Hepatocyte (in vitro differentiated cells): ENCODE measurements at regions not wholly inside any gene's neighbourhood (a gene's known extent, or its start where the extent isn't known, plus 50 kb on each side); places are given as distances from the start of the nearest gene placed in this dataset.

Experiments used
- DNase-seq: peaks from one replicate; pipeline ENCODE4 v3.0.0-alpha.2; 2016; ENCODE audit warnings: low spot score
- H2AFZ ChIP-seq: fragments of 200-600 bp; sonication (generic); 2 replicates; pipeline ENCODE4 v1.6.0; 2016; ENCODE audit warnings: antibody characterized with exemption, mild to moderate bottlenecking
- H3K27ac ChIP-seq: fragments of 200-600 bp; sonication (generic); 2 replicates; pipeline ENCODE4 v1.5.1; 2016; ENCODE audit warnings: mild to moderate bottlenecking
- H3K27me3 ChIP-seq: fragments of 200-600 bp; sonication (generic); 2 replicates; pipeline ENCODE4 v1.6.1; 2016
- H3K36me3 ChIP-seq: fragments of 200-600 bp; sonication (generic); replicated peaks from 2 replicates; pipeline ENCODE4 v1.5.1; 2016; ENCODE audit warnings: low read depth; ENCODE audit not compliant: insufficient read depth
- H3K4me1 ChIP-seq: fragments of 200-600 bp; sonication (generic); 2 replicates; pipeline ENCODE4 v1.5.1; 2016; ENCODE audit warnings: mild to moderate bottlenecking, moderate library complexity; ENCODE audit not compliant: insufficient read depth
- H3K4me2 ChIP-seq: fragments of 200-600 bp; sonication (generic); 2 replicates; pipeline ENCODE4 v1.6.0; 2016
- H3K4me3 ChIP-seq: fragments of 200-600 bp; sonication (generic); 2 replicates; pipeline ENCODE4 v1.5.1; 2016; ENCODE audit warnings: mild to moderate bottlenecking
- H3K79me2 ChIP-seq: fragments of 200-600 bp; sonication (generic); 2 replicates; pipeline ENCODE4 v1.6.0; 2017; ENCODE audit warnings: mild to moderate bottlenecking
- H3K9me2 ChIP-seq: fragments of 200-600 bp; sonication (generic); replicated peaks from 2 replicates; pipeline ENCODE4 v1.6.0; 2017; ENCODE audit warnings: mild to moderate bottlenecking; ENCODE audit not compliant: insufficient read depth
- H3K9me3 ChIP-seq: fragments of 200-600 bp; sonication (generic); 2 replicates; pipeline ENCODE4 v1.5.1; 2016; ENCODE audit warnings: low read depth, mild to moderate bottlenecking
- H4K20me1 ChIP-seq: fragments of 200-600 bp; sonication (generic); 2 replicates; pipeline ENCODE4 v1.6.0; 2016; ENCODE audit warnings: mild to moderate bottlenecking; ENCODE audit not compliant: insufficient read depth, poor library complexity, severe bottlenecking
- EZH2 ChIP-seq: fragments of 200-600 bp; sonication (generic); IDR thresholded peaks from 2 replicates; pipeline ENCODE4 v1.6.1; 2016; ENCODE audit warnings: antibody characterized with exemption, mild to moderate bottlenecking, borderline replicate concordance
- EZH2phosphoT487 ChIP-seq: fragments of 200-600 bp; sonication (generic); IDR thresholded peaks from one replicate; pipeline ENCODE4 v1.6.1; 2018; ENCODE audit warnings: antibody characterized with exemption, mild to moderate bottlenecking, low read depth, moderate library complexity; ENCODE audit not compliant: unreplicated experiment, severe bottlenecking
- WGBS: methylation state at CpG from one replicate; pipeline ENCODE4 v1.1.6; 2016; ENCODE audit warnings: low lambda C conversion rate; ENCODE audit errors: missing lambda C conversion rate; 5-methylcytosine and 5-hydroxymethylcytosine counted together
- TF ChIP-seq, protein P1 (sequence below): fragments of 200-600 bp; sonication (generic); IDR thresholded peaks from 2 replicates; pipeline ENCODE4 v1.5.1; 2016; ENCODE audit warnings: antibody characterized with exemption, mild to moderate bottlenecking; ENCODE audit not compliant: poor library complexity

DNA sequence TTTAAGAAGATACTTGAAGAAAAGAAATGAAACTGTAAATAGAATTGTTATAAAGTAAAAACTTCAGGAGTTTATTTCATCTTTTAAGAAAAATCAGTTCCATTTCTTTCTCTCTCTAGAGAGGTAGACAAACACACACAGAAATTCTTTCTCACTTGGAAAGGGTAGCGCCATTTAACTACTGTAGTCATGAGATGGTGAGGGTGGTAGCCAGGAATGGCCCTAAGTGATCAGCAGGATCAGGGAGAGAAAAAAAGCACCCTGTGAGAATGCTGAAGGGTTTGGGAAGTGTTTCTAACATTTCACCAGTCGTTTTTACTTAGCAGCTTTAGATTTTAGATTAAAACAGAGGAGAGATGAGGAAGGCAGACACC lies 205.7 kb upstream of the RUNX1 start:
- no peak for TF ChIP-seq EZH2
- TF ChIP-seq, protein P1, sequence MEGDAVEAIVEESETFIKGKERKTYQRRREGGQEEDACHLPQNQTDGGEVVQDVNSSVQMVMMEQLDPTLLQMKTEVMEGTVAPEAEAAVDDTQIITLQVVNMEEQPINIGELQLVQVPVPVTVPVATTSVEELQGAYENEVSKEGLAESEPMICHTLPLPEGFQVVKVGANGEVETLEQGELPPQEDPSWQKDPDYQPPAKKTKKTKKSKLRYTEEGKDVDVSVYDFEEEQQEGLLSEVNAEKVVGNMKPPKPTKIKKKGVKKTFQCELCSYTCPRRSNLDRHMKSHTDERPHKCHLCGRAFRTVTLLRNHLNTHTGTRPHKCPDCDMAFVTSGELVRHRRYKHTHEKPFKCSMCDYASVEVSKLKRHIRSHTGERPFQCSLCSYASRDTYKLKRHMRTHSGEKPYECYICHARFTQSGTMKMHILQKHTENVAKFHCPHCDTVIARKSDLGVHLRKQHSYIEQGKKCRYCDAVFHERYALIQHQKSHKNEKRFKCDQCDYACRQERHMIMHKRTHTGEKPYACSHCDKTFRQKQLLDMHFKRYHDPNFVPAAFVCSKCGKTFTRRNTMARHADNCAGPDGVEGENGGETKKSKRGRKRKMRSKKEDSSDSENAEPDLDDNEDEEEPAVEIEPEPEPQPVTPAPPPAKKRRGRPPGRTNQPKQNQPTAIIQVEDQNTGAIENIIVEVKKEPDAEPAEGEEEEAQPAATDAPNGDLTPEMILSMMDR, result no peak
- no peak for TF ChIP-seq EZH2phosphoT487
- H3K4me1 ChIP-seq, result peaks cover 42% of the 10 kb centered on the region
- no peak overlapping the region for H3K4me2 ChIP-seq
- H3K9me3 ChIP-seq, result no peaks in the 10 kb centered on the region
- H4K20me1 ChIP-seq, result no peaks in the 10 kb centered on the region
- H3K27ac ChIP-seq, result peak overlapping the region; percentile 86
- H3K27me3 ChIP-seq, result no peaks in the 10 kb centered on the region
- DNase-seq, result no peak
- H3K4me3 ChIP-seq, result no peak overlapping the region
- WGBS, result 79% methylated on average over 2 of the region's 2 CpGs
- no peaks in the 10 kb centered on the region for H3K36me3 ChIP-seq
- no peaks in the 10 kb centered on the region for H3K79me2 ChIP-seq
- H2AFZ ChIP-seq, result no peak overlapping the region
- no peaks in the 10 kb centered on the region for H3K9me2 ChIP-seq

DNA sequence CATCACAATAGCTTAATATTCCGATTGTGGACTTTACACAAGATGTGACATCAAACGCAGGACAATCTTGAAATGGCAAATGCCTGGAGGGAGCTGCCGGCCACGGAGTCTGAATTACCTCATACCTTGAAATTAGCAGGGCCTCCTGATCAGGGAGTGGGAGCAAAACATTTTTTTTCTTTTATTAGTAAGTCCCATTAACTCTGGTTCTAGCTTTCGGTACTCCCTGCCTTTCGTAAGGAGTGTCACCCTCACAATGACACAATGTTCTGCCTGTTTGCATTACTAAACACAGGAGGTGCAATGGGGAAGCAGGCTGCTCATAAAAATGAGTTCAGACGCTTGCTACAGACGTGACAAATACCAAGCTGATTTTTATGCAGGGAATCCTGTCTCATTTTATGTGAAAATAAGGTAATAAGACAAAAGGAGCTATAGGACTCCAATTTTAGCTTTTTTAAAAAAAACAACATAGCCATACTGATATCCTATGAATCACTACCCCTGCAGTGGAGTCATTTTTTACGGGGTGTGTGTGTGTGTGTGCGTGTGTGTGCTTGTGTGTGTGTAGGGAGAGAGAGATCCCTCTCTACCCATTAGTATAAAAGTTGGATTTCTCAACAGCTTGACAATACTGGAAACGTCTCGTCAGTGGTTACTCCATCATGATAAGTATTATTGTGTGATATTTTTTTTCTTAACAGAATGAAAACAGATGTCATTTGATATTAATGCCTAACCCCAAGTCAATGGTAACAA lies 205.1 kb upstream of the RUNX1 start:
- Histone ChIP-seq H3K27me3 (no peaks in the 10 kb centered on the region), H3K9me3 (no peaks in the 10 kb centered on the region), H2AFZ (peak overlapping the region; percentile 11), H3K27ac (peak overlapping the region; percentile 86), H3K4me2 (peak overlapping the region; percentile 42), H3K9me2 (no peaks in the 10 kb centered on the region), H3K79me2 (no peaks in the 10 kb centered on the region), H3K4me3 (no peak overlapping the region), H3K4me1 (peaks cover 36% of the 10 kb centered on the region), H4K20me1 (no peaks in the 10 kb centered on the region), H3K36me3 (no peaks in the 10 kb centered on the region)
- DNase-seq, result peak; percentile 32
- WGBS, result 47% methylated on average over 12 of the region's 12 CpGs
- TF ChIP-seq, protein P1, result no peak
- TF ChIP-seq EZH2, result no peak

GRCh38 chr21:35252831-35253230 lies 203.7 kb upstream of the RUNX1 start:
- Histone ChIP-seq H2AFZ (no peak overlapping the region), H3K4me3 (no peak overlapping the region), H3K27me3 (no peaks in the 10 kb centered on the region), H4K20me1 (no peaks in the 10 kb centered on the region), H3K27ac (no peak overlapping the region), H3K4me1 (peaks cover 35% of the 10 kb centered on the region), H3K36me3 (no peaks in the 10 kb centered on the region), H3K9me3 (no peaks in the 10 kb centered on the region), H3K79me2 (no peaks in the 10 kb centered on the region), H3K4me2 (no peak overlapping the region), H3K9me2 (no peaks in the 10 kb centered on the region)
- DNase-seq, result no peak
- WGBS, result 96% methylated on average over 2 of the region's 2 CpGs
- TF ChIP-seq EZH2, result no peak
- TF ChIP-seq EZH2phosphoT487, result no peak
- TF ChIP-seq, protein P1, result no peak
